ENCODE measurements at regions not wholly inside any gene's neighbourhood (a gene's known extent, or its start where the extent isn't known, plus 50 kb on each side); places are given as distances from the start of the nearest gene placed in this dataset.

GRCh38 chr3:166488977-166489672 is 651.9 kb upstream of the BCHE start:
- intact Hi-C loops (cut with DNase I) = no loop called here
- no peak for DNase-seq (ENCODE audit: low spot score)

DNA sequence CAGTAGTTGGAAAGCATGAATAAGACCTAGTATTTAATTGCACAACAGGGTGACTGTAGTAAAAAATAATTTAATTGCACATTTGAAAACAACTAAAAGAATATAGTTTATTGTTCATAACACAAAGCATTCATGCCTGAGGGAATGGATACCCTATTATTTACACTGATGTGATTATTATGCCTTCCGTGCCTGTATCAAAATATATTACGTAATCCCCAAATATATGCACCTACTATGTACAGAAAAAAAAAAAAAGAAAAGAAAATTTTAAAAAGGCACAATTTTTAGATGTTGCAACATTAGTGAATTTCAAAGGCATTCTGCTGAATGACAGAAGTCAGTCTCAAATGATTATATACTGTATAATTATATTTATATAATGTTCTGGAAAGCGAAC is 647.2 kb upstream of the BCHE start:
- intact Hi-C loops (cut with DNase I) = no loop called here
- DNase-seq (ENCODE audit: low spot score) = no peak

DNA sequence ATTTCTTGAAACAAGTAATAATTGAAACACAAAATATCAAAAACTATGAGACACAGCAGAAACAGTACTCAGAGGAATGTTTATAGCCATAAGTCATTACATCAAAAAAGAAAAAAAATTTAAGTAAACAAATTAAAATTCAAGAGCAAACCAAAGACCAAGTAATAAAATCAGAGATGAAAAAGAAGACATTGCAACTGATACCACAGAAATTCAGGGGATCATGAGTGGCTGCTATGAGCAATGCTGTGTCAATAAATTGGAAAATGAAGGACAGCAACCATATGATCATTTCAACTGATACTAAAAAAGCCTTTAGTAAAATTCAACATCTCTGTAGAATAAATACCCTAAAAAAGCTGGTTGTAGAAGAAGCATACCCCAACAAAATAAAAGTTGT is 644.1 kb upstream of the BCHE start:
- no peak for DNase-seq (ENCODE audit: low spot score)
- intact Hi-C loops (cut with DNase I) = no loop called here

DNA sequence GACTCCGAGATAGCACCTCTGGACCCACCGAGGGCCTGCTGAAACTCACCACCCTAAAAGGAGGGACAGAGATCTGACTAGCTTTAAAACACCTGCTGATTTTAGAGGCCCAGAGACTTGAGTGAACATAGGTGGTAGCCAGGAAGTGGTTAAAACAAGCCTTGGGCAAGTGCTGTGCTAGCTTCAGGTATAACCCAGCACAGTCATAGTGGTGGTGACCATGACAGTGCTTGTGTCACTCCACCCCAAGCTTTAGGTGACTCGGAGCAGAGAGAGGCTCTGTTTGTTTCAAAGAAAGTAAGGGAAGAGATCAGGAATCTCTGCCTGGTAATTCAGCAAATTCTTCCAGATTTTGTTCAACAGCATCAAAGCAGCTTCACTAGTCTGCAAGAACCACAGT is 641.1 kb upstream of the BCHE start:
- intact Hi-C loops (cut with DNase I) = no loop called here
- DNase-seq (ENCODE audit: low spot score) = no peak

DNA sequence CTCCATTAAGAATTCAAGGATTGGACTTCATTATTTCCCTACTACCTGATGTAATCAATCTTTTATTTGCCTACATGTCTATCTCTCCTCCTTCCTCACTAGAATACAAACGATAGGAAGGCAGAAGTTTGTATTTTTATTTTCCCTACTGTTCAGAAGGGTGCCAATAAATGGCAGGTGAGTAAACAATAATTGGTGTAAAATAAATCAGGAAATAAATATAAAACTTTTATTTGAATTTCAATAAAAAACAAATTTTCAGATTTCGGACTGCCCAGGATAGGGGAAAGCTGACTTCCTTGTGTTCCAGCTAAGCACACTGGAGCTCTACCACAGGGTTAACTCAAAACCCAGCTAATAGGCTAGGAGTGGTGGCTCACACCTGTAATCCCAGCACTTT is 636.3 kb upstream of the BCHE start:
- no peak for DNase-seq (ENCODE audit: low spot score)
- intact Hi-C loops (cut with DNase I) = no loop called here

DNA sequence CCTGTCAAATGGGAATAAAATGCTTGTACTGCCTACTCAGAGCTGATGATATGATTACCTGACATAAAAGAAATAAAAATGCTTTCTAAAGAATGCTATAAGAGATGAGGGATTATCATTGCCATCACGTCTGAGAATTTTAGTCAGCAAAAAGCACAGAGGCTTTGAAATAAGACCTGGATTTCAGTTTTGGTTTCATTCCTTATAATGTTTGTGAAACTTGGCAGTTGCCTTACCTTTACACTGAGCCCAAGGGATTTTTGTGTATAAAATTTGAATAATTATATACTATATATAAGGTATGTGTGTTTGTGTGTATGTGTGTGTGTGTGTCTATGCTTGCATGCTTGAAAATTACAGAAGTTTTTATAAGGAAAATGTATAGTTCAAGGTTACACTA is 634.8 kb upstream of the BCHE start:
- intact Hi-C loops (cut with DNase I) = no loop called here
- DNase-seq (ENCODE audit: low spot score) = no peak

GRCh38 chr3:166471074-166471767 is 634.0 kb upstream of the BCHE start:
- no peak for DNase-seq (ENCODE audit: low spot score)
- intact Hi-C loops (cut with DNase I) = no loop called here

DNA sequence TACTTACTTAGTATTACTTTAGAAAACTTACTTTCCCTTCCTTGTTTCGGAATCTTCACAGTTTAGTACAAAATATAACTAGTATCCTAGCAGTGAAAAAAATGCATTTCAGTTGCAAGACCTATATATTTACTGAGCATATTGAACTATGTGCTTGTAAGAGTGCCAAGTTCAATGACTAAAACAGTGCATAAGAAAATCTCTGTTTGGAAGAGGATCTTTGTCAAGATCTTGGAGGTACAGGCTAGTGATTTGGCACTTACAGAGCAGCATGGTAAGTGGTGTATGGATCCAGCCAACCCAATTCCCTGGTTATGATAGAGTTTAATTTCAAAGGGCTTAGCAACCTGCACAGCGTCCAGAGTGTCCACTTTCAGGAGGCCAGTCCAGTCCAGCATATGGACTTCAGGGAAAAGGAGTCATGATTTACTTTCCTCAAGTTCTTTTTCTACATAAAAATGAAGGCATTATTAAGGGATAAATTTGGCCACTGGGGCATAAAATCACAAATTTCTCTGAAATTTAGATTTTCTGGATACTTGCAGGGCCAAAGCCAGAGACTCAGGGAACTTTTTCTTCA is 625.8 kb upstream of the BCHE start:
- intact Hi-C loops (cut with DNase I) = no loop called here
- no peak for DNase-seq (ENCODE audit: low spot score)

DNA sequence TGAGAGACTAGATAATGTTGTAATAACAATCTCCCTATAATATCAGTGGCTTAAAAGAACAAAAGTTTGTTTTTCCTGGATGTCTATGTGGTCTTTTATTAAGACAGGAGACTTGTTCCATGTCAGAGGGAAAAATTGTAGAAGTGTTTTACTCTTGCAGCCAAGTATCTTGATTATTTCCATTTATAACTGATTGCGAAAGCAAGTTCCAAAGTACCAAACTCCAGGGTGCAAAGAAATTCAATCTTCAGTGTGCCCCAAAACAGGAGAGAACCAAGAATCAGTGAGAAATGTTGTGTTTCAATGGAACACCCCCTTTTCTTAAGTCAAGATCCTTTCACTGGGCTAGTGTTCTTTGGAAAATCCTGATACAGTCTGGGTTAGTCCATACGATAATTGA is 624.4 kb upstream of the BCHE start:
- DNase-seq (ENCODE audit: low spot score) = no peak
- intact Hi-C loops (cut with DNase I) = no loop called here

- no peak for DNase-seq (ENCODE audit: low spot score)
- intact Hi-C loops (cut with DNase I) = no loop called here
Measured at GRCh38 chr3:166457382-166457781, 620.2 kb upstream of the BCHE start.

GRCh38 chr3:166456286-166456685 is 619.1 kb upstream of the BCHE start:
- intact Hi-C loops (cut with DNase I) = no loop called here

DNA sequence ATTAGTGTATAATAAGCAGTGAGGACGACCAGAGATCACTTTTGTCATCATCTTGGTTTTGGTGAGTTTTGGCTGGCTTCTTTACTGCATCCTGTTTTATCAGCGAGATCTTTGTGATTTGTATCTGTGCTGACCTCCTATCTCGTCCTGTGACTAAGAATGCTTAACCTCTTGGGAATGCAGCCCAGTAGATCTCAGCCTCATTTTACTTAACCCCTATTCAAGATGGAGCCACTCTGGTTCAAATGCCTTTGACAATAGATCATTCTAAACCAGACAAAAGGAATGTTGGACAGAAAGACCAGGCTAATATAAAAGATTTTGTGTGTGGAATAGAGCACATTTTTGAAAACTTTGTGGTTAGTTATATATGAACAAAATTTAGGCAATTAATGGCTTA is 618.5 kb upstream of the BCHE start:
- intact Hi-C loops (cut with DNase I) = no loop called here
- DNase-seq (ENCODE audit: low spot score) = no peak

More at GRCh38 chr3:166456286-166456685, 619.1 kb upstream of the BCHE start:
- DNase-seq (ENCODE audit: low spot score) = no peak

DNA sequence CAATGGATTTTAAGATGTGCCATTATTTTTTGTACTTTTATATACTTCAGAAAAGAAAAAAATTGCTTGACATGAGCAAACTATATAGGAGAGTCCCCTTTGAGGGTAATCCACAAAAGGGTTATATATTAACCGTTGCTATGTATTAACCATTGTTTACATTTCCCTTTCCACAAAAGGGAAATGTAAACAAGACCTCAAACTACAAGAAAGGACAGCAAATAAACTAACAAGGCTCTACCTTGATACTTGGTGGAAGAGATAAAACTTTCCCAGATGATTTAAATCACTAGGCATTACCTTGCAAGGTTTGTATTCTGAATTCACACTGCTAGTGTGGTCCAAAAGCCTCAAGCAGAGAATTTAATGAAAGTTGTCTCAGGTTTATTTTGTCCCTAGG is 616.3 kb upstream of the BCHE start:
- intact Hi-C loops (cut with DNase I) = no loop called here
- DNase-seq (ENCODE audit: low spot score) = no peak

- intact Hi-C loops (cut with DNase I) = no loop called here
- DNase-seq (ENCODE audit: low spot score) = no peak
Measured at GRCh38 chr3:166451997-166452396, 614.8 kb upstream of the BCHE start.

DNA sequence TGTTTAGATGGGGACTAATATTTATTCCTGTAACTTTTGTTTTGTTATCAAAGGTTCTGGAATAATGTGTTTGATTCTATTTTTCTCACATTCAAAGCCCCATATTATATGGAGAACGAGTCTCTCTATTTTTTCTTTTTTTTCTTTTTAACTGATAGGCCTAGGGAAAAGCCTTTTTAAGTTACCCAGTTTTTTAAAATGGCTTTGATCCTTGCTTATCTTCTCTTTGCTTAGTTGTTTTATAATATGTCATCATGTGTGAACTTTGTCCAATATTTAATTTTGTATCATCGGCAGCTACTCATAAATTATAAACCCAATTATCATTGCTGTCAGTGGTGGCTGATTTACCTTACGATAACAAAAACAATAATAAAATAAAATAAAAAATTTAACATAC is 610.3 kb upstream of the BCHE start:
- intact Hi-C loops (cut with DNase I) = no loop called here
- no peak for DNase-seq (ENCODE audit: low spot score)

DNA sequence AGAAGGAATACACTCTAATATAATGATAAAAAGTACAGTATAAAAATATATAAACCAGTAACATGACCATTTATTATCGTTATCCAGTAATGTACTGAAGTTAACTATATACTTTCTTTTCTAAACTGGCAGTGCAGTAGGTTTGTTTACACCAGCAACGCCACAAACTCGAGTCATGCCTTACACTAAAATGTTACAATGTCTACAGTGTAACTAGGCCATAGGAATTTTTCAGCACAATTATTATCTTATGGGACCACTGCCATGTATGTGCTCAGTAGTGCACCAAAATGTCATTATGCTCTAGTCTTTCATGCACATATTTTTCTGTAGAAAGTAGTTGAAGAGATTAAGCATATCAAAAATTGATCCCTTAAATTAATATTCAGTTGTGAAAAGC is 609.8 kb upstream of the BCHE start:
- DNase-seq (ENCODE audit: low spot score) = no peak
- intact Hi-C loops (cut with DNase I) = no loop called here

- DNase-seq (ENCODE audit: low spot score) = no peak
- intact Hi-C loops (cut with DNase I) = no loop called here
Measured at GRCh38 chr3:166446291-166446690, 609.1 kb upstream of the BCHE start.

DNA sequence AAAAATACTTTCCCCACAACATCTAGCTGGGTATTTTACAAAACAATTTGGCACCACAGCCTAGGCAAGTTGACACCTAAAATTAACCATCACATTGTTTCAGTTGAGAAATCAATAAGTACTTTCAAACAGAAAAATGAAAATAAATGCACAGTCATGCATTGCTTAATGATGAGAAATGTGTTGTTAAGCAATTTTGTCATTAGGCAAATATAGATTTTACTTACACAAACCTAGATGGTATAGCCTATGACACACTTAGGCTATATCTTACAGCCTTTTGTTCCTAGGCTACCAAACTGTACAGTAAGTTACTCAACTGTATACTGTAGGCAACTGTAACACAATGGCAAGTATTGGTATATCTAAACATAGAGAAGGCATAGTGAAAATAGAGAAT is 608.6 kb upstream of the BCHE start:
- intact Hi-C loops (cut with DNase I) = no loop called here

DNA sequence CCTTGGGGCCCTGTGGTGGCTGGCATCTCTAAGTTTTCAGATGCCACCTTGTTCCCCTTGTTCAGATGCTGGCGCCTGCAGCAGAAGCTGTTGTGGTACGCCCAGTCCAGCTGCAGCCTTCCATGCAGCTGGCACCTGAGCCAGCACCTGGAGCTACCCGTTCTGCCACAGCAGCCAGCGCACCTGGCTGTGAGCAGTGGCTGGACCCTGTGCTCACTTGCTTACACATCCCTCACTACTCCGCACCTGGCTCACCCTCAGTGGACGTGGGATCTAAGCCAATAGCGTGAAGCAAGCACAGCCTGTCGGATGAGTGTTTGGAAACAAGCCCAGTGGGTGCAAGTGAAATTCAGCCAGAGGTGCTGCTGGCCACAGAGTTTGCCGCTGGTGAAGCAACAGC is 607.5 kb upstream of the BCHE start:
- no peak for DNase-seq (ENCODE audit: low spot score)
- intact Hi-C loops (cut with DNase I) = no loop called here

More for the DNA sequence above, 608.6 kb upstream of the BCHE start:
- no peak for DNase-seq (ENCODE audit: low spot score)

DNA sequence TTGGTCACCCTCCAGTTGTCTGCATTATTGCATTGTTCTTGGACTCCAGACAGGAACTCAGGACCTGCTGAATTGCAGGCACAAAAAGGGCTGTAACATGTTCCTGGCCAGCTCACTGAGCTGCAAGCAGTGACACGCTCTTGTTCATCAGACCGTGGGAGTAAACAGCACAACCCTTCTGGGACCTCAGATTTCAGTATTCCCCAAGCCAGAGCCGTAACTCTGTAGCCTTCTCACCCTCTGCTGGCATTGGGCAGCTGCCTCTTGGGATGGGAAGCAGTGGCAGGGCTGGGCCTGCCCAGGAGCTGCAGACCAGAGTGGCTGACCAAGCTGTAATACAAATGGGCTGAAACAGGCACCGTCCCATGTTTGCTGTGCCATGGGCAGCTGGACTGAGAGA is 607.1 kb upstream of the BCHE start:
- intact Hi-C loops (cut with DNase I) = no loop called here
- peak; percentile 56 for DNase-seq (ENCODE audit: low spot score)

- intact Hi-C loops (cut with DNase I) = no loop called here
- DNase-seq (ENCODE audit: low spot score) = no peak
Measured at GRCh38 chr3:166435469-166436057, 598.3 kb upstream of the BCHE start.
